Retina (tissue), 1 donor: ENCODE measurements at regions not wholly inside any gene's neighbourhood (a gene's known extent, or its start where the extent isn't known, plus 50 kb on each side); places are given as distances from the start of the nearest gene placed in this dataset.

Source experiments
- DNase-seq: peaks from one replicate; pipeline ENCODE4 v3.0.0-alpha.2; 2016

DNA sequence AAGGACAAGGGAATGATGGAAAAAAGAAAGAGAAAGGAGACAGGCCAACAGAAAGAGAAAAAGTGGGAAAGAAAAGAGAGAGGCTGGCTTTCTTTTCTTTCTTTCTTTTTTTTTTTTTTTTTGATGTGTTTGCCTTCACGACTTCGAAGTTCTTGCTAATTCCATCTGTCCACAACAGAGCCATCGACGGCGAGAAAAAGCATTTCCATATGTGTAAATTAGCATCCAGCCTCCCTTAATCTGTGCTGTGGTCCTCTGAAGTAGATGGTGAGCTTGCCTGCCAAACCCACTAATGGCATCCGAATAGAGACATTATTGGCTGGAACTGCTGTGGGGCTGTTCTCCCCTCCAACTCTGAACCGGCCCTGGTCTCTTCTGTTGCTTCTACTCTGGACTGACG is 997.4 kb downstream of the BCL11B start:
- DNase-seq, result no peak

GRCh38 chr14:98278800-98279199 is 993.2 kb downstream of the BCL11B start:
- DNase-seq, result no peak

- DNase-seq, result peak; percentile 55
Observed at GRCh38 chr14:98280436-98280835, 991.6 kb downstream of the BCL11B start.

GRCh38 chr14:98288825-98289224 is 983.2 kb downstream of the BCL11B start:
- DNase-seq, result no peak

GRCh38 chr14:98290596-98290995 is 981.4 kb downstream of the BCL11B start:
- no peak for DNase-seq

- DNase-seq, result no peak
Observed at GRCh38 chr14:98292191-98292590, 979.8 kb downstream of the BCL11B start.

- DNase-seq, result no peak
Observed at GRCh38 chr14:98293576-98293975, 978.4 kb downstream of the BCL11B start.

DNA sequence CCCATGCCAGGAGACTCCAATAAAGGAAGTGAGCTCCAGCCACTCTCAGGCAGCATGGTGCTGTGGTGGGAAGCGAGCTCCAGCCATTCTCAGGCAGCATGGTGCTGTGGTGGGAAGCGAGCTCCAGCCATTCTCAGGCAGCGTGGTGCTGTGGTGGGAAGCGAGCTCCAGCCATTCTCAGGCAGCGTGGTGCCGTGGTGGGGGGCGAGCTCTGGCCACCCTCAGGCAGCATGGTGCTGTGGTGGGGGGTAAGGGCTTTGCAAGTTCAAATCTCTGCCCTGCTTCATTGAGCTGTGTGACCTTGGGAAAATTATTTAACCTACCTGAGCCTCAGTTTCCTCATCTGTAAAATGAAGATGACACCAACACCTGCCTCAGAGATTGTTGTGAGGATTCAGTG is 975.1 kb downstream of the BCL11B start:
- DNase-seq, result no peak

- no peak for DNase-seq
Observed at GRCh38 chr14:98297567-98297966, 974.4 kb downstream of the BCL11B start.

DNA sequence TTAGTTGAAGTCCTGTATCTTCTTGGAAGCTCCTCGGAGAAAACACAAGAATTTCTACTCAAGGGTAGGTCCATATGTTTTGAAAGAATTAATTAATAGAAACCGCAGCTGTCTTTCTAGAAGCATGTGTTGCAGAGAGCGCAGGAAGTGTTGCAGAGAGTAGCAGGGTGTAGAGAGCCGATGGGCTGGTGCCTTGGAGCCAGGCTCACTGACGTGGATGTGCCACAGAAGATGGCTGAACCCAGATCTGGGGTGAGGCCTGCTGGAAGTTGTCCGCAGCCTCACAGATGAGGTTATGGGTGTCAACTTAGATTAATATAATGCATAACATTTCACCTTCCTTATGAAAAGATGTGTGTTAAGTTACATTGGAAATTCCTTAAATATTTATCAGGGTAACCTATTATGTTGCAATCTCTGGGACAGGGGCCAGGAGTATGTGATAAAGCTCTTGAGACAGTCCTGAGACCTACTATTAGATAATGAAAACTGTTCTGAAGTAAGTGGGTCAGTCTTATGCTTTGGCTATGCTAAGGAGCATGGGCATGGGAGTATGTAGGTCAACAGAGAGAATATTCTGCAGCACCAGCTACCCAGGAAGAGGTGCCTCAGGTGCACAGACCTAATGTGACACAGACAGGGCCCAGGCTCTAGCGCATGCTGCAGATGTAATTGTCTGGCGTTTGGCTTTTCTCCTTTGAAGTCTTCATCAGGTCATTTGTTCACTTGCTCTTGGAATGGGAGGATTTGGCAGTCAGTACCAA is 973.3 kb downstream of the BCL11B start:
- no peak for DNase-seq

DNA sequence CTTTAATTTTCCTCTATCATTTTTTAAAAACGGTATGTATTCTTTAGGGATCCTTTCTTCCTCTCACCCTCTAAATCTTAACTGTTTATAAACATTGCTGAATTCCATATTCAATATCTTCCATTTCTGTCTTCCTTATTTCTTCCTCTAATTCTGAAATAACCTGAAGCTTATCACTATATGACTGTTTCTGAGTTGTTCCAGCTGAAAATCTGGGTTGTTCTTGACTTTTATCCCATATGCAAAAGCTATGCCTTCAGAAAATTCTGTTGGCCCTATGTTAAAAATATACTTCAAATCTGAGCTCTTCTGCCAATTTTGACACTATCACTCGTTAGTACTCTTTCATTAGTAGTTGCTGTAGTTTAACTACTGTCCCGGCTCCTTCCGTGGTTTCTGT is 970.3 kb downstream of the BCL11B start:
- no peak for DNase-seq

GRCh38 chr14:98304574-98304973 is 967.4 kb downstream of the BCL11B start:
- DNase-seq, result no peak

- DNase-seq, result no peak
Observed at GRCh38 chr14:98309591-98309990, 962.4 kb downstream of the BCL11B start.

DNA sequence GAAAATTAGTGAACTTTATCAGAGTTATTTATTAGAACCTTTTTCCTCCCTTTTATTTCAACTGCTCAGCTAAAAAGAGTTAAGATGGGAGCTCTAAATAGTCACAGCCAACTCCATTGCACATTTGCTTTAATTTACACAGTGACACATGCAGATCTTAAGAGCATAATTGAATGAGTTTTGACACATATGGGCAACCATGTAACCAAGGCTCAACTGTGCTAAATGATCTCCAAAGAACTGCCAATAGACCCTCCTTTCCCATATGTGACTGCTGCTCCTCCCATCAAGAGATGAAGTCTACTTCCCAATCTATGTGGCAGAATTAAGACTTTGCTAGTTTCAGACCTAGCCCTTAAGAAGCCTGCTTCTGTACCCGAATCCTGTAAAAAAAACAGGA is 960.0 kb downstream of the BCL11B start:
- DNase-seq, result no peak

DNA sequence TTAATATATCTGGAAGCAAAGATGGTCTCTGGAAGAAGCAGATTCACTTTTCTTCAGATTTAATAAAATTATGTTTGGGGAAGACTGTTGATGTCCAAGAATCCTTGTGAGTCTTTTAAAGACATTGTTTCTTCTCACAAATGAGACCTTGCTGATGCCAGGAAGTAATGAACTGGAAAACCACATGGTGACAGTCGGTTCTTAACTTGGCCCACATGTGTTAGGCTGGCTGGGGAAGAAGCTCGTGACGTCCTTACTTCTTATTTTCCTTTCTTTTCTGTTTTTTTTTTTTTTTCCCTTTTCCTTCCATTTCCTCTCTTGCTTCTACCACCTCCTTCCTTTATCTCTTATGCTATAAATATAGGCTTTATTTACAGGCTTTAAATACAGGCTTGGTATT is 950.2 kb downstream of the BCL11B start:
- no peak for DNase-seq

- no peak for DNase-seq
Observed at GRCh38 chr14:98323836-98324235, 948.2 kb downstream of the BCL11B start.

DNA sequence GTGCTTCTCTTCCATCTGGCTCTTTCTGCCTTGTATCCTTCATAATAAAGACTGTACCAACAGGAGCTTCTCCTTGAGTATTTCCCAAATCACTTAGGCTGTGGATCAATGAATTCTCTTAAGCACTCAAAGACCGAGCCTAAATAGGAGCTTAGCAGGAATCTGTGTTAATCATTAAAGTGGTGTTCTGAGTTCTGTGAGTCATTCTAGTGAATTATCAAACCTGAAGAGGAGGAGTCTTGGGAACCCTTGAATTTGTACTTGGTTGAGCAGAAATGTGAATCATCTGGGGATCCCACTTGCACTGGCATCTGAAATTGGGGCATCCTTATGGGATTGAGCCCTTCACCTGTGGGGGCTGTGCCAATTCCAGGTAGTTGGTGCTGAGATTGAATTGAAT is 946.2 kb downstream of the BCL11B start:
- no peak for DNase-seq

GRCh38 chr14:98328496-98328895 is 943.5 kb downstream of the BCL11B start:
- DNase-seq, result no peak

GRCh38 chr14:98334186-98334585 is 937.8 kb downstream of the BCL11B start:
- no peak for DNase-seq

- no peak for DNase-seq
Observed at GRCh38 chr14:98341211-98341610, 930.8 kb downstream of the BCL11B start.

GRCh38 chr14:98345161-98345560 is 926.8 kb downstream of the BCL11B start:
- DNase-seq, result peak; percentile 64

DNA sequence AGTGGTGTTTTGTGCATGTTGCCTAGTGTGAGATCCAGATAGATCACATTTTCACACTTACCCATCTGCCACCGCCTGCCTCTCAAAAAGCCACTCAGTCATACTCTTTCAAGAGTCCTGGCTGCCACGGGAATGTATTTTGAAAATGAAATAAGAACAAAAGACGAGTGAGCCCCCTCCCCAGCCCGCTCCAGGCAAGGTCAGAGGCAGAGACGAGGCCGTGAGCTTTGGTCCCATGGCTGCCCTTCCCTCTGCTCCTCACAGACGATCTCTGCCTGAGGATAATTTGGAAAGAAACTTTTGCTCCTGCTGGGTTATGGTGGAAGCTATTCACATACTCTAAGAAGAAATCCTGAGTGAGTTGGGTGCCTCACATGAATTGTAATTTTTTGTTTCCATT is 924.3 kb downstream of the BCL11B start:
- DNase-seq, result peak; percentile 34

DNA sequence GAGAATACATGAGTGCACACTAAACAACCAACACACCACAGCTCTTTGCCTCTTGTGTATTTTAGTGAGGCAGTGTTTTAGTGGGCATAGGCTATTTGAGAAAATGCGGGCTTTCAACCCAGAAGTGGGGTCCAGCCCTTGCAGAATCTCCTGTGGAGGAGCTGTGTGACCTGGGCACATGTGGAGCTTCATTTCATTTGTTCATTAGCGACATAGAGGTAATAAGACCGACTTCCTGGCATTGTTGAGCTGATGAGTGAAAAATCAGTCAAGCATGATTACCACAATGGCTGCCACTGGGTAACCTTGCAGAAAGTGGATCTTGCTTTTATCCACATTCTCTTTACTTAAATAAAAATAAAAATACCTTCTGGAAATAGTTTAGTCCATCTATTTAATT is 923.5 kb downstream of the BCL11B start:
- DNase-seq, result no peak

- no peak for DNase-seq
Observed at GRCh38 chr14:98350213-98350612, 921.8 kb downstream of the BCL11B start.

DNA sequence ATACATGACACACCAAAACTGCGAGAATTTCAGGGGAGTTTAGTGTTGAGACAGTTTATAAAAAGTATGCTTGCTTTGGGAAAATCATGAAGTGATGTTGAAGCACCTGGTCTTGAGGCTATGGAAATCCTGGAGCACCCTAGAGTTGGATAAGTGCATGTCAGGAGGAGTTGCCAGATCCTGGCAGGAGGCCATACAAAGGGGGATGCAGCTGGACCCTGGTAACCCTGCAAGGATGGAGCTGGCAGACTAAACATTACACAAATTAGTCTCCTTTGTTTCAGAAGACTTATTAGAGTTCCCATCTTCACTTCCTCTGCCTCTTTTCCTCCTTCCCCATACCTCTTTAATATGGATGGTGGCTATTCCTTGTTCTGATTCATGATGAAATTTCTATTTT is 907.0 kb downstream of the BCL11B start:
- DNase-seq, result no peak
